ENCODE measurements at regions not wholly inside any gene's neighbourhood (a gene's known extent, or its start where the extent isn't known, plus 50 kb on each side); places are given as distances from the start of the nearest gene placed in this dataset.

DNA sequence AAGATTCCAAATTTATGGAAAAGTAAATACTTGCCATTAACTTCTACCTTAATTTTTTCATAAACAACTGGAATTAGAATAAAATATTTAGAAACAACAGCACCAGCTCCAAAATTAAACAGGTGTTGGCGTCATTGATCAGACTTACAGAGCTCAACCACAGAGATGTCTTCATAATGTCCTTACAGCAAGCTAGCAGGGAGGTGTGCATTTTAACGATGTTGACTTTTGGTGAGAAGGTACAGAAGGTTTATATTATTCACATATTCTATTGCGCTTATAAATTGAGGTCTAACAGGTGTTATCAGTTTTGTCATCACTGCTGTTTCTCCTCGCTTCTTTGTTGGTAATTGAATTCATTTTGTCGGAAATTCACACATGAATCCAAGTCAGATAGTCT is 226.2 kb upstream of the CA10 start:
- H4K20me1 ChIP-seq (ENCODE audit: insufficient read depth, low read length) = no peaks in the 10 kb centered on the region
- peaks cover 18% of the 10 kb centered on the region for H3K9me3 ChIP-seq (ENCODE audit: control insufficient read depth, insufficient read depth, low read length)
- H3K79me1 ChIP-seq (ENCODE audit: low read depth in 1 of 2, low read length in 2 of 2) = no peaks in the 10 kb centered on the region
- H3K36me3 ChIP-seq (ENCODE audit: control insufficient read depth, insufficient read depth, low read length) = no peaks in the 10 kb centered on the region
- no peak overlapping the region for H3K23ac ChIP-seq (ENCODE audit: low read depth, low read length)
- ChIA-PET CTCF (no interaction called here), POLR2A (ENCODE audit: unreplicated experiment) (no interaction called here)
- no peak overlapping the region for H2AK9ac ChIP-seq (replicated peaks; ENCODE audit: low read depth, low read length, poor library complexity)
- no peak overlapping the region for H2BK20ac ChIP-seq (ENCODE audit: low read depth, low read length)
- dilution Hi-C loops (cut with HindIII; ENCODE audit: low sequenced_read_pairs, unreplicated experiment) (no loop called here), intact Hi-C loops (cut with micrococcal nuclease) (no loop called here), in situ Hi-C loops (cut with MboI; ENCODE audit: low sequenced_read_pairs) (no loop called here)
- no peak overlapping the region for H3K9ac ChIP-seq (ENCODE audit: low read depth, low read length)
- H3K27me3 ChIP-seq (ENCODE audit: control insufficient read depth, insufficient read depth, low read length) = no peaks in the 10 kb centered on the region
- no peak overlapping the region for H2AFZ ChIP-seq (replicated peaks; ENCODE audit: low read length, poor library complexity)
- no peak overlapping the region for H4K91ac ChIP-seq (ENCODE audit: insufficient read depth, low read depth, low read length)
- no peak overlapping the region for H3K14ac ChIP-seq (replicated peaks; ENCODE audit: low read depth, low read length)
- no peak overlapping the region for H3K4ac ChIP-seq (ENCODE audit: low read depth, low read length)
- H3K27ac ChIP-seq (ENCODE audit: insufficient read depth, low read length) = no peak overlapping the region
- no peak overlapping the region for H3K18ac ChIP-seq (ENCODE audit: low read depth, low read length)
- DNase-seq (no peak), ATAC-seq (ENCODE audit: low read depth) (no peak)
- no peak overlapping the region for H2AK5ac ChIP-seq (ENCODE audit: low read depth, low read length)
- no peak overlapping the region for H4K5ac ChIP-seq (ENCODE audit: low read depth, low read length)
- H3K56ac ChIP-seq (ENCODE audit: extremely low read depth, insufficient read depth, low read length) = no peak overlapping the region
- BruUV-seq (replicated peaks) = no TSS peak
- no CpG with 5 or more reads among the region's 5 CpGs for WGBS, 2 experiments (ENCODE audit: extremely low coverage in 2 of 2, insufficient read length in 1 of 2)
- no peak overlapping the region for H2BK5ac ChIP-seq (ENCODE audit: low read depth, low read length, poor library complexity, severe bottlenecking)
- no peak overlapping the region for H2BK15ac ChIP-seq (ENCODE audit: low read depth, low read length)
- no peak overlapping the region for H2BK120ac ChIP-seq (ENCODE audit: low read depth, low read length)
- H3K4me1 ChIP-seq (ENCODE audit: control insufficient read depth, insufficient read depth, low read length) = no peaks in the 10 kb centered on the region
- H4K8ac ChIP-seq (ENCODE audit: low read depth in 2 of 2, low read length in 2 of 2) = no peak overlapping the region
- no peak overlapping the region for H3K4me3 ChIP-seq (ENCODE audit: insufficient read depth, low read depth, low read length)
- no peak overlapping the region for H3K4me2 ChIP-seq (ENCODE audit: low read depth, low read length)
- H3K9me1 ChIP-seq (ENCODE audit: insufficient read depth, low read length) = no peaks in the 10 kb centered on the region
- no peak for TF ChIP-seq MXI1 (IDR thresholded peaks at IDR 0.05; ENCODE audit: borderline replicate concordance, low read depth, low read length)
- no peak for TF ChIP-seq SMC3 (IDR thresholded peaks at IDR 0.05; ENCODE audit: low read depth, low read length)
- TF ChIP-seq, protein P1, sequence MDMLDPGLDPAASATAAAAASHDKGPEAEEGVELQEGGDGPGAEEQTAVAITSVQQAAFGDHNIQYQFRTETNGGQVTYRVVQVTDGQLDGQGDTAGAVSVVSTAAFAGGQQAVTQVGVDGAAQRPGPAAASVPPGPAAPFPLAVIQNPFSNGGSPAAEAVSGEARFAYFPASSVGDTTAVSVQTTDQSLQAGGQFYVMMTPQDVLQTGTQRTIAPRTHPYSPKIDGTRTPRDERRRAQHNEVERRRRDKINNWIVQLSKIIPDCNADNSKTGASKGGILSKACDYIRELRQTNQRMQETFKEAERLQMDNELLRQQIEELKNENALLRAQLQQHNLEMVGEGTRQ (IDR thresholded peaks at IDR 0.05; ENCODE audit: low read depth, low read length) = no peak

Measured in IMR-90 (cell line).